GM19463 (cell line): ENCODE measurements at regions not wholly inside any gene's neighbourhood (a gene's known extent, or its start where the extent isn't known, plus 50 kb on each side); places are given as distances from the start of the nearest gene placed in this dataset.

Source experiments
- ATAC-seq: cut with Tn5 transposase; IDR thresholded peaks from one replicate; pipeline ENCODE4 v1.9.1; 2021; ENCODE audit warnings: mild to moderate bottlenecking, moderate library complexity; ENCODE audit not compliant: unreplicated experiment

DNA sequence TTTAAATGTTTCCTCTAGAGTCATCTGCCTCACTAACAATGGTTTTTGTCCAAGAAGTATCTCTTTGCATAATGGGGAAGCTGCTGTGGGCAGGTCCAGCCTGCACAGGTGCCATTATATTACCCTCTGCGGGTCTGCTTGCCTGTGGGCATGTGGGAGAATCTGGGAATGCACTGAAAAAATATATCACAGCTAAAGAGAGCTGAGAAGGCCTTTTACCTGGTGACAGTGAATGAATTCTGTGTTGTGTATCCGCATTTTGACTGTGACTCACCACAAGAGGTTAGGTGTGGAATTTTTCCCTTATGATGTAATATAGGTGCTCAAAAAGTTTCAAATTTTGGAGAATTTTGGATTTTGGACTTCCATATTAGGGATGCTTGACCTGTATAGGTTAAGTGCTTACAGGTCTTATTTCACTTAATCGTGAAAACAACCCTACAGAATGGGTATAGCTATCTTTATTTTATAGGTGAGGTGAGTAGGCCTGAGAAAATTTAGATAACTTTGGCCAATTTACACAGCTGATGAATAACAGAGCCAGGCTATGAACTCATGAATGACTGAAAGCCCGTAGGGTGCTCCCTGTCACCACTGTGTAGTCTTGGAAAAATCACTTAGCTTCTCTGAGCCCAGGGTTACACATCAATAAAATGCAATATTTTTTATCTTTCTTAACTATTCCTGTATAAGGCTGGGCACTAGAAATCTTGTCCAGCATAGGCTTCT is 198.0 kb upstream of the EPHA5 start:
- no peak for ATAC-seq

DNA sequence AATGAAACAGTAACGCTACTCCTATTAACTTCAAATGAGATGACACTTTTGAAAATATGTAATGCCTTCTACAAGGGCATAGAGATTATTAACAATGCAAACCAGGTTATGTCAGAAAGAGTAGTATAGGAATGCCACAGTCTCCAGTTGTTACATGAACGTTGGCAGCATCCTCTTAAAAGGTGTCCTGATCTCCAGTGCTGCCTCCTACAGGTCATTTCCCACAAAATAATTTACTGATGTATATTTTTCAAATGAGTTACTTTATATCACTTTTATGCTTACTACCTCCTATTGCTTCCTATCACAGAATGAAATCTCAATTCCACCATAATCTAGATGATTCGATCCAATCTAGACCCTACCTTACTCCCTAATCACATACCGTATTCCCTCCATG is 195.2 kb upstream of the EPHA5 start:
- ATAC-seq, result no peak

DNA sequence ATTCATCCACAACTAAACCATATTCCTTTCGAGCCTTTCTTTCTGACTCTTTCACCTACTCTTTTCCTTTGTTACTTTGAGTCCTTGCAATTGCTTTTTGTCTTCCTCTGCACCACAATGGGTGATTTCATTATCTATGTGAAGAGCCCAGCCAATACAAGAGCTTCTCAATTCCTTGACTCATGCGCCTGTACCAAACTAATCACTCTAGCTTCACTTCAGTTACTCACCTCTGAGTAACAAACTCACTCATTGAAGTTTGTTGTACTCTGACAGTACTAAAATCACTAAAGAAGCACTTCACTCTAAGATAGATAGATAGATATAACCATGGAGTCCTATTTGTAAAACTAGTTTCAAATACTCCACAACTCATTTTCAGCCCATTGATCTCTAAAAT is 191.7 kb upstream of the EPHA5 start:
- ATAC-seq, result no peak

DNA sequence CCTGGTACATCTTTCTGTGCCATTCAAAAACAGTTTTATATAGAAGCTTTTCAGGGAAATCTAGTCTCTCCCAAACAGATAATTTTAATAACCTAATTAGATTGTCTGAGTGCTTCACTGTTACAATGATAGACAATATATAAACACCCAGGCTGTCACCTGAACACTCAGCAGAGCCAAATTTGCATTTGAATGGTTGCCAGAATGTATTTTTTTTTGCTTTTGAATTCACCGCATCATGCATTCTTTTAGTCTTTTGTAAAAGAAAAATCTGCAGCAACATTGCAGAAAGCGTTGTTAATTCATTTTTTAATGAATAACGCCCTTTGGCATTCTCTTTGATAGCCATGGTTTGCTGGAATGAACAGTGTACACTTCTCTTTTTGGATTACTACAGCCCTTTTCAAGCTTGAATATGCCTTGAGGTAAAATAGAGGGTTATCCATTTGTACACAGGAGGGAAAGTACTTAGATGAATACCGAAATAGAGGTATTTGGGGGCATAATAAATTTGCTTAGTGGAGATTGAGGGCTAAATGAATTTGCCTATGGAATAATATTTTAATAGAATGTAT is 175.0 kb upstream of the EPHA5 start:
- ATAC-seq, result no peak

DNA sequence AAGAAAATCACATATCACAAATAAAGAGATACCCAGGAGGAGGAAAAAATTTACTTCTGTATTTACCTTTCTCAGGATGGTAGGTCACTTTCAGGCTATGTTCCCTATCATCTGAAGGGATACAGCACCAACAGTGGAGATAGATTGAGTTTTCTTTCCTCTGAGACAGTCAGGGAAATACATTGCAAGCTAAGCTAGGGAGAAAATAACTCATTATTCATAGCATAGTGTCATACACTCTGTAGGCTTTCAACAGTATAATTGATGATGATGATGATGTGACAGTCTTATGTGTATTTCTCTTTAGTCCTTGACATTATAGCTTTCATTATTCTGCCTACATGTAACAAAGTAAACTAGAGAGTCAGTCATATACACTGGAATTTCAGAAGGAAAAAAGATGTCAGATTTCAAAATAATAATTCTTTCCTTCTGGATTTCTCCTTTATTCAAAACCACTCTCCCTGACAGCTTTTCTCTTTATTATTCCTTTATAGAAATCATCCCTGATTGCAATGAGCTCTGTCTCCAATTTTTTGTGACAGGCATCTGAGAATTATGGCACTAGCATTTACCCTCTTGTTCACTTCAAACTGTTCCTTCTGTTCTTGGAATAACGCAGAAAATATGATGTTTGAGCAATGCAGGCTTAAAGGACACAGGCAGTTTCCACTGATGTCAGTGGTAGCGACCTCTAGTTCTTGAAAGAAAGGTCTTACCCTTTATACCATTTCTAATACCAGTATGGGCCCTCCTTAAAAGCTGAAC is 169.1 kb upstream of the EPHA5 start:
- no peak for ATAC-seq

DNA sequence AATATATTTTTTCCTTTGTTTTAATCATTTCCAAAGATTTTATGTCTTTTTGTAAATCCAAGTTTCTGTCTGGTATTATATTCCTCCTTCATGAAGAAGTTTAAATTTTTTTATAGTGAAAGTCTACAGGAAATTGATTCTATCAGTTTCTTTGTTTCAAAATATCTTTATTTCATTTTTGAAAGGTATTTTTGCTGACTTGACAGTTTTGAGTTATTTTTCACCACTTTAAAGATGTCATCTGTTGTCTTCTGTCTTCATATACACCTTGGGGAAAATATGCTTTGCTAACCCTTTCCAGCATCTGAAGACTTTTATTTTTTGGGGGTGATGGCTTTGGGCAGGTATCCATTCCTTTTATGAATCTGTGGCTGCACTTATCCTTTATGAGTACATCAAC is 164.4 kb upstream of the EPHA5 start:
- no peak for ATAC-seq

DNA sequence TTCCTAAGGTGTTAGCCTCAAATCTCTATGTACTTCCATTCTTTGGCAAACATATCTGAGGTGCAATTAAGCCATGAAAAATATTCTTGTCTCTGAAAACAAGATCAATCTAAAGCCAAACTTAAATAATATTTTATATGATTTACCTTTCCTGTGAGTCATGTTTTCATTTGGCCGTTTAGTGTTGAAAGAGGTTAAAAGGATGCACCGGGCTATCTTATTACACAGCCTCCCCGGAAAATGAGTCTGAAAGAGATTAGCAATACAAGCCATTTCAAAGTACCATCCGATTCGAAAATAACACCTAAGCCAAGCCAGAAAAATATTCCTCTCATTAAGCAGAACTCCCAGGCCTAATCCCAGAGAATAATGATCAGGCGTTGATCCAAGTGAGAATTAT is 161.5 kb upstream of the EPHA5 start:
- no peak for ATAC-seq

DNA sequence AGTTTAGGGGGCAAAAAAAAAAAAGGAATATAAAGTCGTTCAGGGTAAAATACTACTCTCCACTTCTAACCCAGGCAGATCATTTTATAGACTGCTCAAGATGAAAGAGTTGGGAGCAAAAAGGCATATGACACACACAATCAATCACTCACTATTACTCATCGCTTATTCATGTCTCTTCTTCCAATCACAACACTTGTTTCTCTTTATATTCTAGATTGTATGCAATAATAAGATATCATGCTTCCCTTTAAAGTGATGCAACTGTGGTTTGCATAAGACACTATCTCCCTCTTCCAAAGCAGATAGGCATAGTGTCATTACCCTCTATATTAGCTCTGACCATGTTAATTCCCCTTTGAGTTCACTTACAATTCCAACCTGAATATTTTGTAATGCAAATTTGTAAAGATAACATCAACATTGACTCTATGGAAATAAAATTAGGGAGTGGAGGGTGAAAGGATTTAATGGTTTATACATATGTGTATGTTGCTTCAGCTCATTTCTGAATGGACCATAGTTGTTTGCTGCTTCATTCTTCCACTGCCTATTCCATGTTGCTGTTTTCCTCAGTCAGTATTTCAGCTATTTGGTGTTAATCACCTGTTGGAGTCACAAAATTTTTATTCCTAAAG is 154.9 kb upstream of the EPHA5 start:
- no peak for ATAC-seq

DNA sequence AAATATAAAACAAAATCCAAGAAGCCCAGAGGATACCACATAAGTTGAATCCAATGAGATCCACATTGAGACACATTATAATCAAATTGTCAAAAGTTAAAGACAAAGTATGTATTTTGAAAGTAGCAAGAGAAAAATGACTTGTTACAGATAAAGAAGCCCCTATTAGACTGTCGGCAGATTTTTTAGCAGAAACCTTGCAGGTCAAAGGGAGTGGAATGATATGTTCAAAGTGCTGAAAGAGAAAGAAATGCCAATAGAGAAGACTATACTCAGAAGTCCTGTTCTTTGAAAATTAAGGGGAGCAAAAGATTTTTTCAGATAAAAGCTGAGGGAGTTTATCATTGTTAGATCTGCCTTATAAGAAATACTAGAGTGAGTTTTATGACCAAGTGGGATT is 148.9 kb upstream of the EPHA5 start:
- ATAC-seq, result no peak

DNA sequence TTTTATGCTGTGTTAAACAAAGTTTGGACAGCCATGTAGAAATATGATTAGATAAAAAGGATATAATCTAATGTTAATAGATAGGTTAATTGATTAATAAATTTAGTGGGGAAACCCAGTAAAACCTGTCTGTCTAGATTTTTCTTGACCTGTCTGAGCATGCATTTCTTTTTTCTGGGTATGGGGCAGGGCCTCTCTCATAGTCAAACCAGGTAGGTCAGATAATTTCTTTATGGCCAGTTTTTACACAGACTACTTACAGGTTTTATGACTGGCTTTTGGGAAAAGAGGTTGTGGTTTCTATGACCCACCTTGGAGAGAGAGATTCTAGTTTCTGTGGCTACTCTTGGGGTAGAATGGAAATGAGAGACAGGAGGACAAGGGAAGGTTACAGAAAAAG is 135.6 kb upstream of the EPHA5 start:
- ATAC-seq, result no peak

DNA sequence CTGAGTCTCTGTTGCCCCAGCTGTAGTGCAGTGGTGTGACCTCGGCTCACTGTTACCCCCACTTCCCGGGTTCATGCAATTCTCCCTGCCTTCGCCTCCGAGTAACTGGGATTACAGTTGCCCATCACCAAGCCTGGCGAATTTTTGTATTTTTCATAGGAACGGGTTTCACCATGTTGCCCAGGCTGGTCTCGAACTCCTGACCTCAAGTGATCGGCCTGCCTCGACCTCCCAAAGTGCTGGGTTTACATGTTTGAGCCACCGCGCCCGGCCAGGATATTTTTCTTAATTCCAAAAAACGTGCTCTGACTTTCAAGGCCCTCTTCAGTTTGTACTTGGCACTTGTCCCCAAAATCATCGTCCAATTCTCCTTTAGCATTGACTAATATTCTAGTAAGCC is 129.2 kb upstream of the EPHA5 start:
- no peak for ATAC-seq

DNA sequence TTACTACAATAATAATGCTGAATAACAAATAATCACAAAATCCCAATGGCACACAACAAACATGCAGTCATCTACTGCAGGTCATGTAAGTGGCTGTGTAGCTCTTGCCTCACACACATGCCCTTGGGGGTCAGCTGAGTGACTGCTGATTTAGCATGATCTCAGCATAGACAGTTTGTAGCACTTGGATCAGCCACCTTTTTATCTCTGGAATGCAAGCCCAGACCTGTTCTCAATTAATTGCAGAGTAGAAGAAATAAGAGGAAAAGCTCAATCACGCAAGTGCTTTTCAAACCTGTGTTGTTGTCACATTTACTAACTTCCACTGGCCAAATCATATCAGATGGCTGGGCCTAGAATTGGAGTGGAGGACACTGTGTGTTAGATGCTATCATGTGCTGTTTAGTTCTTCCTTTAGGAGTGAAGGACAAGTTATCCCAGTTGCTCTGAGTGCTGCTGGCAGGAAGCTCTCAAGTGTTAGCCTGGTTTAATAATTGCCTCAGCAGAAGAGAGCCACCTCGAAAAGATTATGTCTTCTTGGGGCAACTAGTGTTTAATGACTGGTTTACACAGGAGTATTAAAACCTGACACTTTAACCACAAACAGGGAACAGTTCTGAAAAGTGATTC is 128.3 kb upstream of the EPHA5 start:
- no peak for ATAC-seq

DNA sequence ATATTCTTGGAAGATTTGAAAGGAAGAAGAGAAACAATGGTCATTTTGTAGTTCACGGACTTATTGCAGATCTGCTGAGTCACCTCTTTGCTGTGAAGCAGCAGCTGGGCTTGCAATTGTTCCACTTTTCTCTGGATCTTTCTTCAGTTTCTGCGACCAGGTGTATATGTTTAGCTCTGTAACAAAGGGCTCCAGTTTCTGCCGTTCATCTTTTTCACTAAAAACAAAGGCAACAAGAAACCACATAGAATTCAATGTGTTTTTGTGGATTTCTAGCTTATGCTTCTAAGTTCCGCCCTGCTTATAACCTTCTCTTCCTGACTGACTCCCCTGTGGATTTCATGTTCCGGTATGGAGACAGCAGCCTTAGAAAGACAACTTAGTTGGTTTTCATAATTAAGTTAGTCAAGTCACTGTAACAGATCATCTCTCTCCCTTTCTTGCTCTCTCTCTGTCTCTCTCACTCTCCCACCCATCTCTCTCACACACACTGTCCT is 121.6 kb upstream of the EPHA5 start:
- ATAC-seq, result no peak

DNA sequence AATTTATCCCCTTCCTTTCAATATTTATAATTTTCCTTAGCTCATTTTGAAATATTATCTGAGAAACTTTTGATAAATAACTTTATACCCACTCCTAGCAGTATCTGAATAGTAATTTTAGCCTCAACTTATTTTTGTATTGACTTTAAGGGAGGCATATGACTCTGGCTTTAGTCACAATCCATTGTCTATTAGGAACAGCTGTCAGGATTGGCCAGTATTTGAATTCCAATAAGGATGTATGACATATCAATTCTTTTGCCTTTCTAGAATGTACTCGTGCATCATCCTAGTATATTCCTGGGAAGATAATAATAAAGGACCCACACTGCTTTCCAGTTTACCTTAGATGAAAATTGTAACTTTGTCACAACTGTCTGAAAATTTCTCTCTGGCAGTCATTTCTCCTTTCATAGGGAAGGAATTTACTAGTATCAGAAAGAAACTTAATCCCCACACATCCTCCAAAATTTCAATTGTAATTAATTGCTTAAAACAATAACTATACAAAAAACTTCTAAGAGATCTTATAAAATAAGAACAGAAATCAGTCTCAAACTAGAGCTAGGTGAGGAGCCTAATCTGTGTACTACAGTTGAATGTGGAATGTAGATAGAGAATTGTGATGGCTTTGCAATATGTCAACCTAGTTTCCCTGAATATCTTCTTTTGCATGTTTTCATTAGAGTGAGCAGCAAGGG is 121.0 kb upstream of the EPHA5 start:
- no peak for ATAC-seq

DNA sequence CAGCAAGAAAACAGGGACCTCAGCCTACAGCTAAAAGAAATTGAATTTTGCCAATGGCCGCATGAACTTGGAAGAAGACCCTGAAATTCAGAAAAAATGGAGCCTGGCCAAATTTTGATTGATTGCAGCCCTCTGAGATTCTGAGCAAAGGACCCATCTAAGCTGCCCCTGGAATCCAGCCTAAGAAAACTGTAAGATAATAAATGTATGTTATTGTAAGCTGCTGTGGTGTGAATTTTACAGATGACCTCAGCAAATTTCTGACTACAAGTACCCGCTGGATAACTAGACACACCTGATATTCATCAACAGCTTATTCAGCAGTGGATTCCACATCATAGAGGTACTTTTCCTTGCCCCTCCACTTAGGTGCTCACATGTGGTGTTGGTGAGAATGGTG is 119.5 kb upstream of the EPHA5 start:
- no peak for ATAC-seq

DNA sequence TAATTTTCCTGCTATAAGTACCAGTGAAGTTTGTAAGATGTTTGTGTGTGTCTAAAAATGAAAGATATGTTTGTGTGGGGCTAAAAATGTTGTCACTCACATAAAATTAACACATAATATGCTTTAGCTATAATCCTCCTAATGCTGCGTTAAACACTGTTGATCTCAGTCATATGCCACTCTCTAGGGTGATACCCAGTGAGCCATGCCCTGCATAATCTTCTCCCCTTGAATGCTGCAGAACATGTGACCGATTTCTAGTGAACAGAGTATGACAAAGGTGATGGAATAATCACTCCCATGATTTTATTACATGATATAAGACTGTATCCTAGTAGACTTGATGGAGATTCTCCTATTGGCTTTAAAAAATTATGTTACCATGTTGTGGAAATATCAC is 119.1 kb upstream of the EPHA5 start:
- no peak for ATAC-seq

DNA sequence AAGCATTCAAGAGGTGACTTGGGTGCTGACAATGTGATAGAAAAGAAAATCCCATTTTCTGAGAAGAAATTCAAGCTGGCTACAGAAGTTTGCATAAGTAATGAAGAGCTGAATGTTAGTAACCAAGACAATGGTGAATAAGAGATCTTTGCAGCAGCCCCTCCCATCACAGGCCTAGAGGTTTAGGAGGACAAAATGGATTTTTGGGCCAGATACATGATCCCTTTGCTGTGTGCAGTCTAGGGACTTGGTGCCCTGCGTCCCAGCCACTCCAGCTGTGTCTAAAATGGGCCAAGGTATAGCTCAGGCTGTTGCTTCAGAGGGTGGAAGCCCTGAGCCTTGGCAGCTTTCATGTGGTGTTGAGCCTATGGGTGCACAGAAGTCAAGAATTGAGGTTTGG is 107.0 kb upstream of the EPHA5 start:
- ATAC-seq, result no peak

DNA sequence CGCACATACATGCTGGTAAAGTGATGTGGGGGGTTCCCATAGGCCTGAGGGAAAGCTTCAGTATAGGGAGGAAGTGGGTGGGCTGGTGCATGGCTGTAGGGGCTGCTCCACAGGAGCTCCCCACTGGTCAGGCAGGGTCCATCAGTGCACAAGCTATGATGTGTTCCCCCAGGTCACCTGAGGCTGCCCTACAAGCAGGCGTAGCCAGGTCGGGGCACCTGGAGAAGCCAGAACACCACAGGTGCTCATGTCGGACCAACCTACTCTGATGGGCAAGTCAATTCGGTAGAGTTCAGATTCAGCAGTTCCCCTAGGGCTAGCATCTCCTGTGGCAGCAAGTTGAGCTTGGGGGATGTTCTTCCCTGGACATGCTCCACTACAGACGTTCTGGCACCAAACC is 103.3 kb upstream of the EPHA5 start:
- no peak for ATAC-seq

DNA sequence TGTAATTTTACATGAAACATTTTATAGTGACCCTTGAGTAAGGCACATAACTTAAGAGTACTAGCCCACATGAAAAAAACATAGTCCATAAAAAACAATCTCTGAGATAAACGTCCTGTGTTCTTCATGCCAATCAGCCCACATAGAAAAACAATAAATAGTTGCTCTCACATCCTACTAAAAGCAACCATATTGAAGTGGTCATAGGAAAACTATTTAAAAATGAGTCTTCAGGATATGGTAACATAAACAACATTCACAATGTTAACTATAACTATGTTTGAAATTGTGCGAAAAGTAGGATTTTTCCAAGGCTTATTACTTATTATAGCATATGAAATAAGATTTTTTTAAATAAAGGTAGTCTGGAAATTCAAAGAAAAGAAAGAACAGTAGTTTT is 77.1 kb upstream of the EPHA5 start:
- no peak for ATAC-seq

DNA sequence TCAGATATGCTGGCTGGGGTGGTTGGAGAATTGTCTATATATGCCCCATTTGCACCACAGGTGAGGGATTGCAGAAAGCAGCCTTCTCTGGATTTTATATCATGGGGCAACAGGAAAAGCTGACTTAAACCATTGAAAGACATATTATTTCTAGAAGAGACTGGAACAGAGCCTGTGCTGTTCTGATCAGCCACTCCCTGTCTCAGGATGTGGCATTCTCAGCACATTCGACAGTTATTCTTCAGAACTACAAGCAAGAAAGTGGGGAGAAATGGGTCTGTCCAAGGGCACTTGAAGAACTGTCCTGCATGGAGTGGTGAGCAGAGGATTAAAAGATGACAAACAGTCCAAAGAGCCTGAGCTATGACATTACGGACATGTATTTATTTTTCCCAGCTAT is 67.8 kb upstream of the EPHA5 start:
- no peak for ATAC-seq

DNA sequence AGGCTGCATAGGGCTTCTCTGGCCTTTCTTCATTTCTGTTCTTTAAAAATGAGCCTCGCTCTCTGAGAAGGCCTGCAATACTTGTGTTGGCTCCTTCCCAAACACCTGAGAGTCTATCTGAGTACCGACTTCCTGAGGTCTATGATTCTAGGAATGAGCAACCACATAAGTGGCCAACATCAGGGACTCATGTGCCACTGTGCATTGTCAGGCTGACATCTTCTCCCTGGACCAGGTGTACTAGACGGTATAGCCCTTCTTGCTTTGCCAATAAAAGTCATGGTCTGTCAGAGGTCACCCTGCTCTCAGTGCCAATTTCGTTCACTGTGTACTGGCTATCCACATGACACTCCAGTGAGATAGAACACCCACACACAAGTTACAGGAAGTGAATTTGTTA is 67.4 kb upstream of the EPHA5 start:
- ATAC-seq, result no peak
